GM04503 (cell line): ENCODE measurements at regions not wholly inside any gene's neighbourhood (a gene's known extent, or its start where the extent isn't known, plus 50 kb on each side); places are given as distances from the start of the nearest gene placed in this dataset.
A peak's percentile ranks its signal among the peaks of the same experiment; 100 is the strongest.
"Not testable (repeated sequence)": the region's sequence is repeated elsewhere in the genome, so short reads cannot be mapped to it uniquely, and the experiment has no call there.

Source experiments
- DNase-seq: peaks from one replicate; pipeline ENCODE4 v3.0.0-alpha.2; 2012; ENCODE audit warnings: low read depth

DNA sequence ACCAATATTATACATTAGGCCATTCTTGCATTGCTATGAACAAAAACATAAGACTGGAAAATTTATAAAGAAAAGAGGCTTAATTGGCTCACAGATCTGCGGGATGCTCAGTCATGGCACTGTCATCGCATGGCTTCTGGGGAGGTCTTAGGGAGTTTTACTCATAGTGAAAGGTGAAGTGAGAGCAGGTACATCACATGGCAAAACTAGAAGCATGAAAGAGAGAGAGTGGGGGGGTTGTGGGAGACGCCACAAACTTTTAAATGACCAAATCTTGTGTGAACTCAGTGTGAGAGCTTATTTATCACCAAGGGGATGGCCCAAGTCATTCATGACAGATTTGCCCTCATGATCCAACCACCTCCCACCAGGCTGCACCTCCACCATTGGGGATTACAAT lies 398.3 kb upstream of the EDIL3 start:
- no peak for DNase-seq

GRCh38 chr5:84779186-84779585 lies 394.5 kb upstream of the EDIL3 start:
- DNase-seq, result no peak

DNA sequence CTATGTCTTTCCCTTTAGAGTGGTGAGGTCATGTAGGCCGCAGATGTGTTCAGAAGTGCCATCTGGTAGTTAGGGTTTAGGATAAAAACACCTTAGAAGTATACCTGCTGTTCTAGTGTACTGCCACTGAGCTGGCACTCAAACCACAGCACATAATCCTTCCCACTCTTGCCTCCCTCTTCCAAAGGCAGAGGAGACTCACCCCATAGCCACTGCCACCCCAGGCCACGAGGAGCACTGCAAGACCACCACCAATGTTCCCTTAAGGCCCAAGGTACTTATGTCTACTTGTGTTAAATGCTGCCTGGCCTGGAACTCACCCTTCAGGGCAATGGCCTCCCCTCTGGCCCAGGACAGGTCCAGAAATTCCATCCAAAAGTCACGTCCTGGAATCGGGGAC lies 379.5 kb upstream of the EDIL3 start:
- DNase-seq, result no peak

GRCh38 chr5:84758008-84758407 lies 373.3 kb upstream of the EDIL3 start:
- no peak for DNase-seq

GRCh38 chr5:84752780-84753179 lies 368.1 kb upstream of the EDIL3 start:
- no peak for DNase-seq

- DNase-seq, result no peak
Measured at GRCh38 chr5:84748313-84748712, 363.6 kb upstream of the EDIL3 start.

DNA sequence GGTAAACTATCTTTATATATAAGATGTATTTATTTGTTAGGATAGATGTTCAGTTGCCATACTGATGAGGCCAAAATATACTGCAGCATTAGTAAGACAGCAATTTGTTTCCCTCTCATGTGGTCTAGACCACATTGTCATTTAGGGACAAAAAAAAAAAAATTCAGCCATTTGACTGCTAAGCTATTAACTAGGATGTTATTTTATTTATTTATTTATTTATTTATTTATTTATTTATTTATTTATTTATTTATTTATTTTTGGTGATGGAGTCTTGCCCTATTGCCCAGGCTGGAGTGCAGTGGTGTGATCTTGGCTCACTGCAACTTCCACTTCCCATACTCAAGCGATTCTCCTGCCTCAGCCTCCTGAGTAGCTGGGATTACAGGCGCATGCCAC lies 361.6 kb upstream of the EDIL3 start:
- DNase-seq, result not testable (repeated sequence)

GRCh38 chr5:84741056-84741455 lies 356.4 kb upstream of the EDIL3 start:
- no peak for DNase-seq

DNA sequence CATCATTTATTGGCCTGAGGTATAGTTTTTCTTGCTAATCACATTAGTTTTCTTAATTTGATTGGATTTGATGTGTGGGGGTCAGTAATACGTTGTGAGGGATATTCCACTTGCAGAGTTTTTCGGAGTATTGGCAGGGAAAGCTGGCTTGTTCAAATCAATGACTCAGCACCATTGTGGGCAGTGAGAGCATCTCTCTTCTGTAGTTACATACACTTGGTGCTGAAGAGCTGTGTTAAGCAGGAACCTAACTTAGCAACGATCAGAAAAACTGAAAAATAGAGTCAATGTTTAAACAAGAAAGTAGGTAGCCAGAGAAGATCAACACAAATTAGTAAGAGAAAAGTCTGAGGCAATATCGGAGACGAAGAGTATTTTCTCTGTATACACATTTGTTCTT lies 344.6 kb upstream of the EDIL3 start:
- DNase-seq, result no peak

GRCh38 chr5:84727708-84728107 lies 343.0 kb upstream of the EDIL3 start:
- DNase-seq, result no peak

DNA sequence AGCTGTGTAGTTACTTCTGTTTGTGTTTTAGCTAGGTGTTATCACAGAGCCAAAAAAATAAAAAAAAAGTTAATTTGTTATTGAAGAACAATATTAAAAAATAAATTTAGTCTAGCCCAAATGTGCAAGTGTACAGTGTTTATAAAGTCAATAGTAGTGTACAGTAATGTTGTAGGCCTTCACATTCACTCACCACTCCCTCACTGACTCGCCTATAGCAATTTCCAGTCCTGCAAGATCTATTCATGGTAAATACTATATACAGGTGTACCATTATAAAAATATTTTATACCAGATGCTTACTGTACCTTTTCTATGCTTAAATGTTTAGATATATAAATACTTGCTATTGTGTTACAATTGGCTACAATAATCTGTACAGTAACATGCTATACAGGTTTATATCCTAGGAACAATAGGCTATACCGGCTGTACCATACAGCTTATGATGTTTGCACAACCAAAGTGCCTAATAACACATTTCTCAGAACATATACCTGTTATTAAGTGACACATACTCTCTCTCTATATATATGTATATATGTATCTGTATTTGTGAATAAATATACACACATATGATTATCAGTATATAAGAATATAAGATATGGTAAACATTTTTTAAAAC lies 341.4 kb upstream of the EDIL3 start:
- no peak for DNase-seq

DNA sequence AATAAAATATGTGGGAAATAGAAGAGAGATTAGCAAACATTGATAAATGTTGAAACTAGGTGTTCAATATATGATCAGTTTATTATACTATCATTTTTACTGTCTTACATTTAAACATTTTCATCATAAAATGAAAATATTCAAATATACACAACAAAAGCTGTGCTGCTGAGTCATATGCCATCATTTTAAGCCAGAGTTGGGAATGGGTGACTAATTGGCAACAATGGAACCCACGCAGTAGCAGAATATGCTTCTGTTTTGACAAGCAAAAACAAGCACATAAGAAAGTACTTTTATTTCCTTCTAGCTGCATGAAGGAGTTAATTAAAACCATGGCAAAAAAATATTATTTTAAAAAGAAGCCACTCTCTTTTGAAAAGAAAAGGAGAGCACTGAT lies 340.0 kb upstream of the EDIL3 start:
- DNase-seq, result no peak

GRCh38 chr5:84724181-84724580 lies 339.5 kb upstream of the EDIL3 start:
- no peak for DNase-seq

DNA sequence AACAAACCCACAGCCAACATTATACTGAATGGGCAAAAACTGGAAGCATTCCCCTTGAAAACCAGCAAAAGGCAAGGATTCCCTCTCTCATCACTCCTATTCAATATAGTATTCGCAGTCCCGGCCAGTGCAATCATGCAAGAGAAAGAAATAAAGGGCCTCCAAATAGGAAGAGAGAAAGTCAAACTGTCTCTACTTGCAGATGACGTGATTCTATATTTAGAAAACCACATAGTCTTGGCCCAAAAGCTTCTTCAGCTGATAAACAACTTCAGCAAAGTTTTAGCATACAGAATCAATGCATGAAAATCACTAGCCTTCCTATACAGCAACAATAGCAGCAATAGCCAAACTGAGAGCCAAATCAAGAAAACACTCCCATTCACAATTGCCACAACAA lies 333.7 kb upstream of the EDIL3 start:
- DNase-seq, result no peak

- no peak for DNase-seq
Measured at GRCh38 chr5:84715686-84716085, 331.0 kb upstream of the EDIL3 start.

- no peak for DNase-seq
Measured at GRCh38 chr5:84715091-84715490, 330.4 kb upstream of the EDIL3 start.

- DNase-seq, result no peak
Measured at GRCh38 chr5:84709075-84709474, 324.4 kb upstream of the EDIL3 start.

DNA sequence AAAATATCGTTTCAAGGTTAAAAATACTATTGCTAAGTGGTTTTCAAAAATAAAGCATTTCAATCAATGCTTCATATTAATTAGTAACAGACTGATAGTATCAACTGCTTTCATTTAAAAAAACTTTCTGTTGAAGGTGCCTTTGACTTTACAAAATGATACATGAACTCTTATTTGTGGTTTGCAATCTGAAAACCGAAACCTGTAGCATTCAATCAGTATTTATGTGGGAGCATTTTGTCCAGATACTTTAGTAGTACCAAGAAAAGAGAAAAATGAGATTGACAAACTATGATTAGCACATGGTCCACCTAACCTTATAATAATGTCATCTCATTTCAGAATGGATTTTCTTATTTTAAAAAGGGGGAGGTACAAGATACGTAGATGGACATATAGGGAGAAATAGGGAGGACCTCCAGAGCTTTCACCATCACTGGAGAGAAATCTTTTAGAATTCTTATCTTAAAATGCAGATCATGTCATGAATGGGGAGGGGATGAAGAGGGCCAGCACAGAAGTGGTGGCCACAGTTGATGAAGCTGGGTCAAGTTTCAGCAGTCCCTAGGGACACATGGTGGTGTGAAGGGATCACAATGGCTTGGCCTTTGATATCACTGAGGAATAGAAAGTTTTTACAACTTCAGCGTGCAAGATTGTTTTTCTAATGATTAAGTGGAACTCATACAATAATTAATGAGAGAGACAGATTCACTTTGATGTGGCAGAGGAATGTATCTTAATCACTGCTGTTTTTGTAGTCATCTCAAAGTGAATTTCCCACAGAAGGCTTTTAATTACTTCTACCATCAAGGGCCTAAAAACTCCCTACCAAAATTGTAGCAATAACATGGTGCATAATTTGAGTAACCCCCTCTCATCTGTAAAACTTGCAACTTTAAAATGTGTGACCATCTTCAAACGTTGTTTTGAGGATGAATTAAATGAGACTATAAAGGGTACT lies 322.3 kb upstream of the EDIL3 start:
- DNase-seq, result no peak

DNA sequence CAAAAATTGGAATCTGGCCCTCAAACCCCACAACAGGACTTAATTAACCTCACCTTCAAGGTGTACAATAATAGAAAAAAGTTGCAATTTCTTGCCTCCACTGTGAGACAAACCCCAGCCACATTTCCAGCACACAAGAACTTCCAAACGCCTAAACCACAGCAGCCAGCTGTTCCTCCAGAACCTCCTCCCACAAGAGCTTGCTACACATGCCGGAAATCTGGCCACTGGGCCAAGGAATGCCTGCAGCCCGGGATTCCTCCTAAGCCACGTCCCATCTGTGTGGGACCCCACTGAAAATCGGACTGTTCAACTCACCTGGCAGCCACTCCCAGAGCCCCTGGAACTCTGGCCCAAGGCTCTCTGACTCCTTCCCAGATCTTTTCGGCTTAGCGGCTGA lies 315.9 kb upstream of the EDIL3 start:
- DNase-seq, result not testable (repeated sequence)

GRCh38 chr5:84696651-84697050 lies 312.0 kb upstream of the EDIL3 start:
- DNase-seq, result no peak

DNA sequence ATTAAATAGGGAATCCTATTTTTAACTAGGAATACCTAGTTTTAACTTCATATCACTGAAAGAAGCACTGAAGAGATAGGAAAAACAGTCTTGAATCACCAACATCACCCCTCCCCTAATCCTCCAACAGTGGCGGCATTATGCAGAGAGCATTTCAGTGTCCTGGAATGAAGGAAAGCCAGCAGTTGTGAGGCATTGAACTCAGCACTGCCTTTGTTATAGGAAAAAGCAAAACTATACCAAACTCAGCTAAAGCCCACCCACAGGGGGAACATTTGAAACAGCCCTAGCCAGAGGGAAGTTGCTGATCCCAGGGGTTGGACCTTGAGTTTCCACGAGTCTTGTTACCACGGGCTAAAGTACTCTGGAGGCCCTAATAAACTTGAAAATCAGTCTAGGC lies 310.6 kb upstream of the EDIL3 start:
- DNase-seq, result no peak

DNA sequence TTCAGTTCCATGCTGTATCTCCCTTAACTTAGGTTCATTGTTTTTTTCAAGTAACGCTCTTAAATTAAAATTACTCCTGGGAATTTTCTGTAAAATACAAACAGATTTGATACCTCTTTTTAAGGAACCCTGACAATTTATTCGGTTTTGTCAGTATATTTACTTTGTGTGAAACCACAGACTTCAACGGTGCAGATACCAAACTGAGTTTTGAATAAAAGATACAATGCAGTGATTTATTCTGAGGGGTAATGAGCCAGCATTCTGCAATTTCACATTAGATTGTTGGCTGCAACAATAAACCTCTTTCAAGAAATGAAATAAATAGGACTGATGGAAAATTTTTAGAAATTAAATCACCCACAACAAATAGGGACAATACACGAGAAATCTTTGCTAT lies 308.6 kb upstream of the EDIL3 start:
- DNase-seq, result no peak

GRCh38 chr5:84688566-84688965 lies 303.9 kb upstream of the EDIL3 start:
- peak; percentile 90 for DNase-seq
